Stomach (tissue), 4 donors: ENCODE measurements at regions not wholly inside any gene's neighbourhood (a gene's known extent, or its start where the extent isn't known, plus 50 kb on each side); places are given as distances from the start of the nearest gene placed in this dataset.

ENCODE experiments used
- CTCF ChIP-seq, 7 experiments: fragments of 450-650 bp in 4 of 7; fragments of 200-600 bp in 3 of 7; sonication (generic) in 3 of 7; IDR thresholded peaks; one replicate each; pipeline ENCODE4 v1.5.1; 2016 to 2019; ENCODE audit warnings: antibody characterized with exemption in 7 of 7, control low read depth in 2 of 7, mild to moderate bottlenecking in 1 of 7
- EP300 ChIP-seq: sonication (generic); formaldehyde crosslinking; IDR thresholded peaks from one replicate; pipeline ENCODE4 v1.6.1; 2017; ENCODE audit warnings: antibody characterized with exemption
- POLR2AphosphoS5 ChIP-seq, 3 donors: sonication (generic); formaldehyde crosslinking; IDR thresholded peaks; one replicate each; pipeline ENCODE4 v1.6.1; 2016; ENCODE audit warnings: antibody characterized with exemption in 3 of 3

DNA sequence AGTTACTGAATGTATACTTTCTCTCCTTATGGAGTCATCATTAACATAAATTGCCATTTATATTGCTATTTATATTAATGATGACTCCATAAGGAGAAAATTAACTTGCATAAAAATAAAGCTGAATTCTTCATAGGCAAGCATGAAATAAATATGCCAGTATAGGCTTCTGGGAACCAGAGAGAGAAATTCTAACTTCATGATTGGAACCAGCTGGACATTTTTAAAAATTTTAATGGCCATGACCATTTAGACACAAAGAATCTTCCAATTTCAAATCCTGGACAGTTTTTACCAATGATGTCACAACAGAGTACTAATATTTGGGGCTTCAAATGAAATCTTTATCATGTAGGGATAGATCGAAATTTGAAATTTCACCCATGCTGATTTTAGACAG is 268.7 kb downstream of the PTGER3 start:
- TF ChIP-seq CTCF (IDR thresholded peaks at IDR 0.05) (no peak), EP300 (no peak), POLR2AphosphoS5 (IDR thresholded peaks at IDR 0.05) (no peak)
